GDM1 (cell line): ENCODE measurements at regions not wholly inside any gene's neighbourhood (a gene's known extent, or its start where the extent isn't known, plus 50 kb on each side); places are given as distances from the start of the nearest gene placed in this dataset.

Source experiments
- DNase-seq: peaks from one replicate; lab custom pipeline; 2025; lab: John Stamatoyannopoulos, UW

DNA sequence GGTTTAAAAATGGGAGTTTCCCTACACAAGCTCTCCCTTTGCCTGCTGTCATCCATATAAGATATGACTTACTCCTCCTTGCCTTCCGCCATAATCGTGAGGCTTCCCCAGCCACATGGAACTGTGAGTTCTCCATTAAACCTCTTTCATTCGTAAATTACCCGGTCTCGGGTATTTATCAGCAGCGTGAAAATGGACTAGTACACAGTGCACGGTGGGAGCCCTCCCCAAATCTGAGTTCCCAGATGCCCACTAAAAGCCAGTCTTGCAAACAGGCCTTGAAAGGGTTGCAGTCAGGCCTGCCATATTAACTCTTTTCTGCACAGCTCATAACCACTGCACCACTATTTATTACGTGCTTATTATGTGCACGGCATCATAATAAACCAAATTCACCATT is 400.9 kb downstream of the PRDM2 start:
- DNase-seq, result no peak

DNA sequence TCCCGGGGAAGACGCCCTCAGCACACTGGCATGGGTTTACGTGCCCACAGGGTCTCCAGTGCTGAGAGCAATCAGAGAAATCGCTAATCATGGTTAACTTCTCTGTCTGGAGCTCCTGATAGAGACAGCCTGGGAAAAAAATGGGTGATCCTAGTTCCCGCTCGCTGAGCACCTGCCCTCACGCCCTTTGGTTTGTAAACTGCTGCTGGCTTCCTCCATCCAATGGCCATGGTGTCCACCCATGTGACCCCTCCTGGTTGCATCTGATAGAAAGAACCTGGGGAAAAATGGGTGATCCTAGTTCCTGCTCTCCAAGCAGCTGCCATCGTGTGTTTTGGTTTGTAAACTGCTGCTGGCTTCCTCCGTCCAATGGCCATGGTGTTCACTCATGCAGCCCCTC is 402.2 kb downstream of the PRDM2 start:
- DNase-seq, result no peak

DNA sequence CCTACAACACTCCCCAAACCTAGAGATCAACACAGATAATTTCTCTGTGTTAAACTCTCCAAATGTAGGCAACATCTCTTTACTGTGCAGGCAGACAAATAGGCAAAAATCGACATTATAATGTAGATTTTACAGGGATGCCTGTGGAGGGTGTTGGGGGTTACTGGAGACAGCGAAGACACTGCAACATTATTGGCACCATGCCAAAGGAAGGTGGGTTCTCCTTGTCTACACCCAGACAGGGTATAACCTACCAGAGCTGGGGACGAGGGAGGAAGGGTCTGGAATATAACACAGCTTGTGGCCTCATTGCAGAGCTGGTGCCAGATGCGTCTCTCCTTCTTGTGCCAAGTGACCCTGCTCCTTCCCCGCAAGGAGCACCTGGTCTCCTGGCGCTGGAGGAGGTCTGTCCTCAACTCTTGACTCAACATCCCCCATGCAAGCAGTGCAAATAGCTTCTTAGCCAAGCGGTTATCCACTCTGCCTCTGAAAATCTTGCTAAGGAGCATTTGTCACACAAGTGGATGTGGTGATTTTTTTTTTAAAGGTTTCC is 404.0 kb downstream of the PRDM2 start:
- no peak for DNase-seq

DNA sequence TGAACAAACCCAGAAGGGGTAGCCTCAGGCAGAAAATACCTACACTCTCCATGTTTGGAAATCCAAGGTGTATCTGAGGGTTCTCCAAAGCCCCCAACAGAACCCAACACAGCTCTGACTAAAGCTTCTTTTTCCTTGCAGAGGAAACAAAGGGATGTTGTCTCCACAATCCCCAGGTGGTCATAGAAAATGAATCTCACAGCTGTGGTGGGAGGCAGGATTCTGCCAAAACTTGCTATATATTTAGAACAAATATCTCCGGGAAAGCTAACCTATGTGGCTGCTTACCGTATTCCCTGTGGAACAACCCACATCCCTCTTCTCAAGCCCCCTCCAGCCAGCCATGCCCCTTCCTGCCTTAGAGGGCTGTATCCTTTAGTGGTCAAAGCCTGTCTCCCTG is 406.1 kb downstream of the PRDM2 start:
- no peak for DNase-seq

DNA sequence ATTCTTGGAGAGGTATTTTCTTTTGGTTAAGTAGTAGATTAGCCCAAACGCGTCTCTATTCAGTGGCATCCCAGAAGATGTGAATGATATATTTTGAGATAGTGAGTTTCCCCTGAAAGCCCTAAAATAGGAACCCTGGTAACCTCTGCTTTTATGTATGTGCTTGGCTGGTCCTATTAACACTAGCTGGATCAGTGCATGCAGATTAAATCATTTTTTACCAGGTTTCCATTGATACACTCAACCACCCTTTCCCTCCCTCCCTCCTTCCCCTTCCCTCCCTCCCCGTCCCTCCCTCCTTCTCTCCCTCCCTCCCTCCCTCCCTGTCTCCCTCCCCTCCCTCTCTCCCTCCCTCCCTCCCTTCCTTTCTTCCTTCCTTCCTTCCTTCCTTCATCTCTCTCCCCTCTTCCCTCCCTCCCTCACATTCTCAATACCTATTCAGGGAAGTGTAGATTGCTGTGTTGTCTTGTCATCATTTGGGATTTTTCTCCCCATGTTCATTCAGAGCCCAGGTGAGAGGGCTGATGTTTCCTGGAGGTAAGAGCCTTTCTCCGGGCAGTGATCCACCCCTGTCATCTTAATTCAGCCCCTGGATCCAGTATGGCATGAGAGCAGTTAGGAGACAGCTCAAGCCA is 406.8 kb downstream of the PRDM2 start:
- no peak for DNase-seq

DNA sequence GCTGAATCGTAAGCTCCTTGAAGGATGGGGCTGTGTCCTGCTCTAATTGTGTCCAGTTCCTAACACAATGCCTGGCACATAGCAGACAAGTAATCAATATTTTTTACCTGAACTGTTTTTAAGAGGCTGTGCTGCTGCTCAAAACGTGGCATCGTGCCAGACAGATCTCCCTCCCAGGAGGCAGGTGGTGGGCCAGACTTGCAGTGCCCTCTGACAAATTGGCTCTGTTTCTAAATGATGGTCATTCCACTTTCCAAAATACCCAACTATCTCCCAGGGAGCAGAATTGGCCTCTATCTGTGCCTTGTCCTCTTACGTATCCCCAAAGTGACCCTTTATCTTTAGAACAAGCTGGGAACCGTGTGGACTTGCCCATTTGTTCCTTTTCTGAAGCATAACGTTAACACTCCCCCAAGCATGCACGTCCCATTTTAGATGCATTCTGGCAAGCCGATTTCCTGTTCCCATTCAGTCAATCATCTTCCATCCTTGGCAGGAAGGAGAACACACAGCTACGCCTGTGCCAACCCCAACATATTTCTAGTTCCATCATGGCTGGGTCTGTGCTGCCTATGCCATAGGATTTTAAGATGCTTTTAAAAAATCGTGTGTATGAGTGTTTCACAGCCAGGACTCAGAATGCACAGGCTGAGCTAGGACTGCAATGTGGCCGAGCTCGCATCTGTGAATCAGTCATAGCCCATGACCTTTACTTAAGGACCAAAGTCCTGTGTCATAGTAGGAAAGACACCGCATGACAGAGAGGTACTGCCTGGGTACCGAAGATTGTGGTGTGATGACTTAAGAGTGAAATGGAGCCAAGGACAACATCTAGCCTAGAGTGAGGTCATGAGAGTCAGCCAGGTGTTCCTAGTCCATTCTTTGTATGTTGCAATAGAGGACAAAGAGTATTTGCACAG is 408.6 kb downstream of the PRDM2 start:
- no peak for DNase-seq

DNA sequence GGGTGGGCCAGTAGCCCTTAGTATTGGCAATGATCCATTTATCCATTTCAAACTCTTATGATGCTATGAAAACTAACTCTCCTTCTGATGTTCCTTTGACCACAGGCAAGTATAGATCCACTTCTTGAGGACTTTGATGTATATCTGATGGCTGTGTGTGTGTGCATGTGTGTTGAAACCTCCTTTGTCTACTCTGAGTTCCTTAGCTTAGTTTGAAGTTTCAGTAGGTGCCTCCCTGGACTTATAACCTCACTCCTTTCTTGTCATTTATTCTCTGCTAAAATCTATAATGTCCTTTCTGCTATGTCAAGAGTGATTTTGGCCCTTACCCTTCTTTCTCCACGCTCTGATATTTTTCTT is 409.3 kb downstream of the PRDM2 start:
- DNase-seq, result no peak

DNA sequence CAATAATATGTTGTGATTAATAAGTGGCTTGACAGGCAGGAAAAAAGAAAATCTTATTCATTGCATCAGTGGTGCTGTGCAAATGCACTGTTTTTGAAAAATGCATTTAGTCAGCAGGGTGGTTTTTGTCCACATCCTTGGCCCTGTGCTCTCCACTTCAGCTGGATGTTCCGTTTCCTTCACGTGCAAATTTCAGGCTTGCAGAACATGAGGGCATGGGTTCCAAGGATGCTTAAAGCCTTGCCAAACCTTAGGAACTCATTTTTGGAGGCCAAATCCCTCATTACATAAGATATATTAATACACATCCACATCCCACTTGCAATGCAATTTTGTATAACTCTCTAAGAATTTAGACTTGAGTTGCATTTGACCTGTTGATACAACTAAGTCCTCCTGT is 410.1 kb downstream of the PRDM2 start:
- no peak for DNase-seq

DNA sequence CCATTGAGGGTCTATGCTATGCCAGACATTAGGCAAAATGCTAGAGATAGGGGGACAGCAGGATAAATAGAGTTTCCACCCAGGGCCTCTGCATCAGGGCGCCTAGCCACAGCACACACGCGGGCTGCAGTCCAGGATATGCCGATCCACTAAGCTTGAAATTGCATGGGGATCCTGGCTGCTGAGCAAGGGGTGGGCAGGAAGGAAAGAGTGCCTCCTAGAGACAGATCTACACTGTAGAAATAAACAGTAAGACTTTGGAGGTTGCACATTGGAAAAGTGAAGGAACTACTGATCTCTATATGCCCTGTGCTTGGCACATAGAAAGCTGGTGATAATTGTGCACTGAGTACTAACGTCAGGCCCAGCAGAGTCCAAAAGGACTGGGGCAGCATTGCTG is 411.1 kb downstream of the PRDM2 start:
- DNase-seq, result no peak

DNA sequence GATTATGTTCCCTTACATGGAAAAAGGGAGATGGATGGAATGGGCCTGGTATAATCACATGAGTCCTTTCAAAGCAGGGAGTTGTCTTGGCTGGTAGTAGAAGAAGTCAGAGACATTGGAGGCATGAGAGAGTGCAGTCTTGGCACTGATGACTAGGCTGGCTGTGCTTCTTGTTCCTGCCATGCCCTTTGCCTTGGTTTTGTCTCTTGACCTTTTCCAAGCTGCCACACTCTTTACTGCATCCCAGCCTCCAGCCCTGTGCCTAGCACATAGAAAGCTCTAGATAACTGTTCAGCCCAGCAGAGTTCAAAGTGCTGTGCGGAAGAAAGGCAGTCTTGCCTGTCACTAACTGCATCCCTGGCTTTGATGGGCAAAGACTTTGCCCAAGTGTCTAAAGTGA is 412.6 kb downstream of the PRDM2 start:
- DNase-seq, result no peak

DNA sequence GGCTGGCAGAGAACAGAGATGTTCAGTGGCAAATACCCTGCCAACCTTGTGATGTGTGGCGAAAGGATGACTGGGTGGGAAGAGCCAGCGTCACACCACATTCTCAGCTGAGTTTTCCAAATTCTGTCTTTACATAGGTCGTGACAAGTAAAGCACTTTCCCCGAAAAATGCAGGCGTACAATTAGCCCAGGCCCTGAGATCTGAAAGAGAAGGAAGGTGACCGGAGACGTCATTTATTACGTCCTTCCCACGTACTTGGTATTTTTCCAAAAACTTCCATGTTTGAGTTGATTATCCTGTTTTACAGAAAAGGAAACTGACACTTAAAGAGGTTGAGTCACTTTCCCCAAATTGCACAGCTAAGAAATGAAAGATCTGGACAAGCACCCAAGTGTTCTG is 413.3 kb downstream of the PRDM2 start:
- DNase-seq, result no peak

DNA sequence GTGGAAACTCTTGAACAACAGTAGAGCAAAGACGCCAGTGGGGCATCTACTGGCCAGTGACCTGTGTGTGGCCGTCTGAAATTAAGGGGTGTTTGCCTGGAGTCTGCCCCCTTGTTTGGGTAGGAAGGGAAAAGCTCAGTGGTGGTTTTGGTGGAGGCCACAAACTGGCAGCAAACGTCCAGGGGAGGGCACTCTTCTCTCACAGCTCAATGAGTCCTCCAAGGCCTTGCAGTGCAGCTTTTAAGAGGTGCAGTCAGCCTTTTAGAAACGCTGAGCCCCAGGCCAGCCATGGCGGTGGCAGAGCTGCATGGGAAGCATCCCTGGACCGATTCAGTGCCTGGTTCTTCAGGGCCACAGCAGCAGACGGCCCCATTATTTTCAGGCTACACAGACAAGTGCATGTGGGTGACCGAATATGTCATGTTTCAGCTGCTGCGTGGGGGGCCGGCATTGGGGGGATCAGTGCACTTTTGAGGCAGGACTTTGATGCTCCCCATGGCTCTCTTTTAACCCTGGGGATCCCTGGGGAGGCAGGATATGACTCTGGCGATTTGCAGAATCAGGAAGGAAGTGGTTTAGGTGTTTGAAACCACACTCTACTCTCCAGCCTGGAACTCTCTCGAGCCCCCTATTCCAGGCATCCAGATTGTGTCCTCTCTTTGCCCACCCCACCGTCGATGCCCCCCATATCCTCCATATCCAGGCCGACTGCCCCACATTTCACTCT is 414.0 kb downstream of the PRDM2 start:
- DNase-seq, result no peak

DNA sequence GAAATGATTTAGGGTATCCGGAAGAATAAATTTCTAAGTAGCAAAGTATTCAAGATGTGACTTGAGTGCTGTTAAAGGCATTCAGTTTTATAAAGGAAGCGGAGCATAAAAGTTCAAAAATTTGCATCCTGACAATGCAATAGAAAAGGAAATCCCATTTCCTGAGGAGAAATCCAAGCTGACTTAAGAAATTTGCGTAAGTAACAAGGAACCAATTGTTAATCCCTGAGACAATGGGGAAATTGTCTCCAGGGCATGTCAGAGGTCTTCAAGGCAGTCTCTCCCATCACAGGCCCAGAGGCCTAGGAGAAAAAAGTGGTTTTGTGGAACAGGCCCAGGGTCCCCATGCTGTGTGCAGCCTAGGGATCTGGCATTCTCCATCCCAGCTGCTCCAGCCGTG is 416.0 kb downstream of the PRDM2 start:
- no peak for DNase-seq

DNA sequence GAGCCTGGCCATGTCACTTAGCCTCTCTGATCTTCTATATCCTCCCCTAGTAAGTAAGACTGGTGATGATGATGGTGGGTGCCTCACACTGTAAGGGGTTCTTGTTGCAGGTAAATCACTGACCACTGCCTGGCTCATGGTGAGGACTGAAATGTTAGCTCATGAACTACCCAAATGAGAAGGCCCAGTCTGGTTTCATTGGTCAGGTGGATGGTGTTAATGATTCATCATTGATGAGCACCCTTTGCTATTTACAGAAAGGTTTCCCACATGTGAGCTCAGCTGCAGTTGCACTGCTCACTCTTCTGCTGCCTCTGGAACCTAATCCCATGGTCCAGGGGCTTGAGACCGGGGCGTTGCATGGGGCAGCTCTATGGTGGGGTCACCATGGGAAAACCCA is 417.7 kb downstream of the PRDM2 start:
- no peak for DNase-seq

DNA sequence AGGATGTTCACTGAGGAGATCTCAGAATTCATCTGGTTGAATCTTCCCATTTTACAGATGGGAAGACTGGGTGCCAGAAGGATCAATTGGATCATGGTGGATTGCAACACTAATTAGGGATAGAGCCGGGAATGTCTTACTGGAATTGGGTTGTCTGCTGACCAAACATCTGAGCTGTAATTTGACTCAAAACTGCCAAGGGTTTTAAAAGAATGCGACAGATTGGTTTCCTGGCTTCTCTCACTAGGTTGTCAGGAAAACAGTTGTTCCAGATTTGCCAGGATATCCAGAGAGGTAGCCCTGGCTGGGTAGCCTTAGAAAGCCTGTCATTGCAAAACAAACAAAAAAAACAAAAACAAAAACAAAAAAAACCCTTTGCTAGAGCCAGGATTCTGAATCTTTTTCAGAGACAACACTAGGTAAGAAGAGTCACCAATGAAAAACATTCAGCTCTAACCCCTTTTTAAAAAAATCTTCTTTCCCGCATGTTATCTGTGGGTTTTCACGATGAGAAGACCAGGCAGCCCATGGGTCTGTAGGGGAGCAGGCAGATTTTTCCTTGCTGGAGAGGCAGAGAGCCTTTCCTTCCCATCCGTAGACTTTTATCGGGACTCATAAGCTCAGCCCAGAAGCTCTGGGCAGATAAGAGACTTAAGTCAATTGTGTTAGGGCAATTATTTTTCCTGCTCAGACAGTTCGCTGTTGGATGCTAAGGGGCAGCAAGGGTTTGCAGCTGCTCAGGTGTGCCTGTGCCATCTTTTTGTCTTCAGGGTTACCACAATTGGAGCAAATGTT is 418.9 kb downstream of the PRDM2 start:
- DNase-seq, result no peak

DNA sequence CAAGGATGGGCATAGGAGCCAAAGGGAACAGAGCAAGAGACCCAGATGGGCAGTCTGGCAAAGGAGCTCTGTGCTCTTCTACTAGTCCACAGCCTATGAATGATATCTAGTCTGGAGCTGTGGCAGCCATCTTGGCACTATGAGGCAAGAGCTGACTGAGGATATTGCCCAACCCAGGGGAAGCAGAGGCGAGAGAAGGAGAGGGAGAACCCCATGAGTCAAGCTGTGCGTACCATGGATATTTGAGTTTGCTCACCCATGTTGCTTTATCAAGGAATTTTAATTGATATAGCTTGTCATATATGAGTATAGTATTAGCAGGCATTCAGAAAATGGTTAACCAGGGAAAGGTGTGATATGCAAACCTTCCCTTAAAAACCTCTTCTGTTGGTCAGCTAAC is 420.9 kb downstream of the PRDM2 start:
- DNase-seq, result no peak

DNA sequence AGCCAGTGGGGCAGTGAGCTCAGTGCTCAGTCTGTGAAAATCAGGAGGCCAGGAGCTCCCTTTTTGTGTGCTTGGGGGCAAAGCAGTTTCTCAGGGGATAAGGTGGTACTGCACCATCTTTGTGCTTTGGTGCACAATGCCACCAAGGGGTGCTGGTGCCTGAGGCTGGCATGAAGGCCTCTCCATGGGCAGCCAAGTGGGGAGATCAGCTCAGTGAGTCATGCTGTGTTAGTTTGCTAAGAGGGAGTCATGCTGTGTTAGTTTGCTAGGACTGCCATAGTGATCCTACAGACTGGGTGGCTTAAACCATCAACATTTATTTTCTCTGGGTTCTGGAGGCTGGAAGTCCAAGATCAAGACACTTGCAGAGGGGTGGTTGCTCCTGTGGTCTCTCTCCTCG is 428.1 kb downstream of the PRDM2 start:
- no peak for DNase-seq

DNA sequence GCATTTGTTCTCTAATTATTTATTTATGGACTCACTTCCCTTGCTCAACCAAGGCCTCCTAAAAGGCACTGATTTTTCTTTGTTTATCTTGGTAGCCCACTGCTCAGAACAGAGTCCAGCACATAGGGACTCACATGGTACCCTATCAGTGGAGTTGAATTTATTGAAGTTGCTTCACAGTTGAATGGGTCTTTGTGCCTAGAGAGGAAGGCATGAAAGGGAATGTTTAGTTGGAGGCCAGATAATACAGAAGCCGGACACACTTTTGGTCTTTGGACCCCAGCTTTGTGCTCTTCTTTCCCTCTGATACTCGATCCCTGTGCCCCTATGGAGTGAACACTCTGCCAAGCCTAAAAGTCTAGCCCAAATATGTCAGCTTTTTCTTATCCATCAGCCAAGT is 429.0 kb downstream of the PRDM2 start:
- no peak for DNase-seq

DNA sequence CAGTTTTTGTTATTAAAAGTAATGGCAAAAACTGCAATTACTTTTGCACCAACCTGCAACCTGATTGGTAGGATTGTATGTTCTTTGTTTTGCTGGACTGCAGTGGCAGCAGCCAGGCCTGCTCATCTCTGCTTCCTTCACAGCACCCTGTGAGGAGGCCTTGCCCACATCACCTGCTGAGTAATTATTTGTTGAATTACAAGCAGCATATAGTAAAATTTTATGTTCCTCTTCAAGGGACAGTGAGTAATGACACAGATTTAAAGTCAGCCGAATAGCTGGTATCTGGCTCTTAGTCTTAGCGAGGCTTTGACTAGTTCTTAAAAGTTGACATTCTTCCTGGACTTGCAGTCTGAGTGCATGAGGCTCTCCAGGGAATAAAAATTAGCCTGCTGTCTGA is 435.1 kb downstream of the PRDM2 start:
- DNase-seq, result no peak

DNA sequence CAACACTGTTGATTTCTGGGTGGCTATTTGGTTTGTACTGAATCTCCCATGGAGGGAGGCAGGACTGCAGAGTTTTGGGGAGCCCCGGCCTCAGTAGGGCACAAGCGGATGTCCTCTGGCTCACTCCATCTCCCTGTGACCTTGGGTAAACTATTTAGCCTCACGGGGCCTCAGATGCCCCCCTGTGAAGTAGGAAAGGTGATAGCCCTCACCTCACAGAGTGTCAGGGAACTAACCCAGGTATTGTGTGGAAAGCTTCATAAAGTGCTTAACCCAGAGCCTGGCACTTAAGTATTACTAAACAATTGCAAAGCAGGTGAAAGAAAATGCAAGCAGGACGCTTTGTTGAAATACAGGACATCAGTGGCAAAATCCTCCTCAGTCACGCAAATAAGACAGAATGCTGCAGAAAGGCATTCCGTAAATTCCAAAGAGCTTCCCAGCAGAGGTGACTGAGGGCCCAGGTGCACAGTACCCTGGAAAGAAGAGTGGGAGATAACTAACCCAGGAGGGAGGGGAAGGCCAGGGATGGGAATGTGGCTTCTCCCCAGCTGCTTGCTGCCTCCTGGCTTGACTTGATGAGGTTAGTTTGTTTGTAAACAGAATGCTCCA is 436.3 kb downstream of the PRDM2 start:
- no peak for DNase-seq

DNA sequence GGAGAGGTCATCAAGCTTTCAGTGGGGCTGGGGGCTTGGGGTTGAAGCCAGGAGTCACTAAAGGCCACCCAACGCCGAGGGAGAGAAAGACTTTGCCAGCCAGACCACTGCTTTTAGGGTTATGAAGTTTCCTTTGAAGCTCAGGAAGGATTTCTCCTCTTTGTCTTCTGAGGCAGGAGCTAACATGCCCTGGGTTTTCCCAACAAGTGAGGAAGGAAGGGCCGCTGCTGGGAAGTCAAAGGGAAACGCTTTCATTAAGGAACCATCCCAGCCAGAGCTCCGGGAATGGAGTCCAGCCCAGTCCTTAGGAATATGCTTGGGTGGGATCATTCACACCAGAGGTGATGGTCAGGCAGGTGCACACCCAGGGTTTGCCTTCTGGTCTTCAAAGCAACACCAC is 436.9 kb downstream of the PRDM2 start:
- DNase-seq, result no peak
